ENCODE measurements at regions not wholly inside any gene's neighbourhood (a gene's known extent, or its start where the extent isn't known, plus 50 kb on each side); places are given as distances from the start of the nearest gene placed in this dataset.
"Not testable (repeated sequence)": the region's sequence is repeated elsewhere in the genome, so short reads cannot be mapped to it uniquely, and the experiment has no call there.

- TF ChIP-seq HNF4G (IDR thresholded peaks at IDR 0.05); CTCF (IDR thresholded peaks at IDR 0.05; ENCODE audit: low read depth, low read length, missing input control); SP1 (IDR thresholded peaks at IDR 0.05); ATF3 (IDR thresholded peaks at IDR 0.05); TAF1 (conservative IDR thresholded peaks at IDR 0.05); ZBTB33 (IDR thresholded peaks at IDR 0.05); MAX (IDR thresholded peaks at IDR 0.05); JUND (IDR thresholded peaks at IDR 0.05); REST (IDR thresholded peaks at IDR 0.05); RAD21 (IDR thresholded peaks at IDR 0.05); RXRA (IDR thresholded peaks at IDR 0.05): not testable (repeated sequence)
Measured at GRCh38 chr14:105598925-105599586, 72.7 kb downstream of the TMEM121 start.
